IMR-90 (cell line): ENCODE measurements at regions not wholly inside any gene's neighbourhood (a gene's known extent, or its start where the extent isn't known, plus 50 kb on each side); places are given as distances from the start of the nearest gene placed in this dataset.

ENCODE experiments used
- CHD1 ChIP-seq: IDR thresholded peaks from 2 replicates; pipeline ENCODE4 v1.6.1; 2012; ENCODE audit warnings: low read depth, low read length, improper control_type of control experiment
- MAFK ChIP-seq: IDR thresholded peaks from 2 replicates; pipeline ENCODE4 v1.6.1; 2012; ENCODE audit warnings: low read depth, low read length, improper control_type of control experiment
- MAZ ChIP-seq: IDR thresholded peaks from 2 replicates; pipeline ENCODE4 v1.6.1; 2012; ENCODE audit warnings: low read depth, mild to moderate bottlenecking, low read length, improper control_type of control experiment, moderate library complexity, borderline replicate concordance
- MXI1 ChIP-seq: IDR thresholded peaks from 2 replicates; pipeline ENCODE4 v1.6.1; 2012; ENCODE audit warnings: low read depth, mild to moderate bottlenecking, low read length, moderate library complexity, borderline replicate concordance
- POLR2A ChIP-seq: IDR thresholded peaks from 2 replicates; pipeline ENCODE4 v1.6.1; 2012; ENCODE audit warnings: mild to moderate bottlenecking, low read depth, low read length
- RAD21 ChIP-seq: IDR thresholded peaks from 2 replicates; pipeline ENCODE4 v1.6.1; 2012; ENCODE audit warnings: low read length, improper control_type of control experiment
- TF ChIP-seq, protein P1 (sequence below): conservative IDR thresholded peaks from 2 replicates; pipeline ENCODE4 v1.5.1; 2012; ENCODE audit warnings: mild to moderate bottlenecking, low read depth, low read length, improper control_type of control experiment
- TF ChIP-seq, protein P2 (sequence below): fragments of 150-350 bp; IDR thresholded peaks from 2 replicates; pipeline ENCODE4 v1.6.1; 2017; ENCODE audit warnings: mild to moderate bottlenecking, antibody characterized with exemption, low read length, low read depth
- TF ChIP-seq, protein P3 (sequence below): fragments of 150-350 bp; IDR thresholded peaks from 2 replicates; pipeline ENCODE4 v1.6.1; 2016; ENCODE audit warnings: low read depth, mild to moderate bottlenecking, low read length, moderate library complexity, borderline replicate concordance

DNA sequence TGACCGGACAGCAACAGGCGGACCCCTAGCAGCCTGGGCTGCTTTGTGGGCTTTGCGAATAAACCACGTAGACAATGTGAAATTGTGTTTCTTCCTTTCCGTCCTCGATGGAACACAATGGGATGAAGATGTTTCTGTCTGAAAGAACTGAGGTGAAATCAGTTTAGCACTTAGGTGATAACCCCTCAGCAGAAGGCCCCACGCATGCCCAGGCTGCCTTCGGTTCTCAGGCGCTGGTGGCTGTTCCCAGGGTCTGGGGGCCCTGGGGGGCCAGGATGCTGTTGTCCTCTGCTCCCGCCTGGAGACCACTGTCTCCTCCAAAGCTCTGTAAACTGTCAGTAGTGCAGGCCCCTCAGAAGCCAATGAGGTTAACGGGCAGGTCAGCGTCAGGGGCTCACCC lies 73.9 kb upstream of the HGFAC start:
- TF ChIP-seq, protein P1, sequence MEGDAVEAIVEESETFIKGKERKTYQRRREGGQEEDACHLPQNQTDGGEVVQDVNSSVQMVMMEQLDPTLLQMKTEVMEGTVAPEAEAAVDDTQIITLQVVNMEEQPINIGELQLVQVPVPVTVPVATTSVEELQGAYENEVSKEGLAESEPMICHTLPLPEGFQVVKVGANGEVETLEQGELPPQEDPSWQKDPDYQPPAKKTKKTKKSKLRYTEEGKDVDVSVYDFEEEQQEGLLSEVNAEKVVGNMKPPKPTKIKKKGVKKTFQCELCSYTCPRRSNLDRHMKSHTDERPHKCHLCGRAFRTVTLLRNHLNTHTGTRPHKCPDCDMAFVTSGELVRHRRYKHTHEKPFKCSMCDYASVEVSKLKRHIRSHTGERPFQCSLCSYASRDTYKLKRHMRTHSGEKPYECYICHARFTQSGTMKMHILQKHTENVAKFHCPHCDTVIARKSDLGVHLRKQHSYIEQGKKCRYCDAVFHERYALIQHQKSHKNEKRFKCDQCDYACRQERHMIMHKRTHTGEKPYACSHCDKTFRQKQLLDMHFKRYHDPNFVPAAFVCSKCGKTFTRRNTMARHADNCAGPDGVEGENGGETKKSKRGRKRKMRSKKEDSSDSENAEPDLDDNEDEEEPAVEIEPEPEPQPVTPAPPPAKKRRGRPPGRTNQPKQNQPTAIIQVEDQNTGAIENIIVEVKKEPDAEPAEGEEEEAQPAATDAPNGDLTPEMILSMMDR = no peak
- no peak for TF ChIP-seq POLR2A
- TF ChIP-seq MXI1 = no peak
- TF ChIP-seq, protein P2, sequence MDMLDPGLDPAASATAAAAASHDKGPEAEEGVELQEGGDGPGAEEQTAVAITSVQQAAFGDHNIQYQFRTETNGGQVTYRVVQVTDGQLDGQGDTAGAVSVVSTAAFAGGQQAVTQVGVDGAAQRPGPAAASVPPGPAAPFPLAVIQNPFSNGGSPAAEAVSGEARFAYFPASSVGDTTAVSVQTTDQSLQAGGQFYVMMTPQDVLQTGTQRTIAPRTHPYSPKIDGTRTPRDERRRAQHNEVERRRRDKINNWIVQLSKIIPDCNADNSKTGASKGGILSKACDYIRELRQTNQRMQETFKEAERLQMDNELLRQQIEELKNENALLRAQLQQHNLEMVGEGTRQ = no peak
- TF ChIP-seq, protein P3, sequence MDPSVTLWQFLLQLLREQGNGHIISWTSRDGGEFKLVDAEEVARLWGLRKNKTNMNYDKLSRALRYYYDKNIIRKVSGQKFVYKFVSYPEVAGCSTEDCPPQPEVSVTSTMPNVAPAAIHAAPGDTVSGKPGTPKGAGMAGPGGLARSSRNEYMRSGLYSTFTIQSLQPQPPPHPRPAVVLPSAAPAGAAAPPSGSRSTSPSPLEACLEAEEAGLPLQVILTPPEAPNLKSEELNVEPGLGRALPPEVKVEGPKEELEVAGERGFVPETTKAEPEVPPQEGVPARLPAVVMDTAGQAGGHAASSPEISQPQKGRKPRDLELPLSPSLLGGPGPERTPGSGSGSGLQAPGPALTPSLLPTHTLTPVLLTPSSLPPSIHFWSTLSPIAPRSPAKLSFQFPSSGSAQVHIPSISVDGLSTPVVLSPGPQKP = no peak
- TF ChIP-seq MAZ = no peak
- no peak for TF ChIP-seq MAFK
- TF ChIP-seq RAD21 = no peak
- no peak for TF ChIP-seq CHD1
